Non-pigmented ciliary epithelial cell (primary cell): ENCODE measurements at regions not wholly inside any gene's neighbourhood (a gene's known extent, or its start where the extent isn't known, plus 50 kb on each side); places are given as distances from the start of the nearest gene placed in this dataset.

ENCODE experiments used
- DNase-seq: peaks from one replicate; pipeline ENCODE4 v3.0.0-alpha.2; 2010; ENCODE audit warnings: low read depth

- no peak for DNase-seq
These were observed 104.7 kb upstream of the SSBP2 start for GRCh38 chr5:81855591-81855990.

GRCh38 chr5:81854915-81855314 lies 104.0 kb upstream of the SSBP2 start:
- DNase-seq: no peak

DNA sequence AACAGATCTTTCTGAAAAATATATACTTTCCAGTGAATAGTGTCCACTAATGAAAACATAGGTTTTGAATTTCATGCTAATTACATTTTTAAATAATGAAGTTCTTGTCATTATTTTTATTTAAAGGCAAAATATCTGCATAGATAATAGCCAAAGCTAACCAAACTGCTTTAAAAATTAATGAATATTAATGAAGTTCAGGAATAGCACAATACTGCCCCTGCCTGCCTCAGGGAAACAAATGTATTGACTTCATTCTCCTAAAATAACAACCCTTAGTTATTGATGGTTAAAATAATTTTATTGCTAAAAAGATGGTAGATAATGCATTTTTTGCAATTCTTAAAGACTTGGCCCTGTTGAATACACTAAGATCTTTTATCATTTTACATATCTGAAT lies 103.6 kb upstream of the SSBP2 start:
- DNase-seq: no peak

DNA sequence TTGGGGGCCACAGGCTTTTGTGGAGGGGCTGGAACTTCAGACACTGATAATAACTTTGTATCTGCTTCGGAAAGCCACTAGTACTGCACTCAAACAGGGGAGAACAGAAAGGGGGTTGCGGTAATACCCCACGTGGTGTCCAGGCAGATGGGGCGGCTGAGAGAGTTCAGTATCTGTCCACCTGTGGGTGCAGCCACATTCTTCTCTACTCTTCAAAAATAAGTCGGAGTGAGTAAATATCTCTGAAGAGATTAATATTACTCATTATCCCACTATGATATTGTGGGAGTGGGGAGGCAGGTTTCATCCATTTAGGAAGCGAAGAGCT lies 102.1 kb upstream of the SSBP2 start:
- no peak for DNase-seq

DNA sequence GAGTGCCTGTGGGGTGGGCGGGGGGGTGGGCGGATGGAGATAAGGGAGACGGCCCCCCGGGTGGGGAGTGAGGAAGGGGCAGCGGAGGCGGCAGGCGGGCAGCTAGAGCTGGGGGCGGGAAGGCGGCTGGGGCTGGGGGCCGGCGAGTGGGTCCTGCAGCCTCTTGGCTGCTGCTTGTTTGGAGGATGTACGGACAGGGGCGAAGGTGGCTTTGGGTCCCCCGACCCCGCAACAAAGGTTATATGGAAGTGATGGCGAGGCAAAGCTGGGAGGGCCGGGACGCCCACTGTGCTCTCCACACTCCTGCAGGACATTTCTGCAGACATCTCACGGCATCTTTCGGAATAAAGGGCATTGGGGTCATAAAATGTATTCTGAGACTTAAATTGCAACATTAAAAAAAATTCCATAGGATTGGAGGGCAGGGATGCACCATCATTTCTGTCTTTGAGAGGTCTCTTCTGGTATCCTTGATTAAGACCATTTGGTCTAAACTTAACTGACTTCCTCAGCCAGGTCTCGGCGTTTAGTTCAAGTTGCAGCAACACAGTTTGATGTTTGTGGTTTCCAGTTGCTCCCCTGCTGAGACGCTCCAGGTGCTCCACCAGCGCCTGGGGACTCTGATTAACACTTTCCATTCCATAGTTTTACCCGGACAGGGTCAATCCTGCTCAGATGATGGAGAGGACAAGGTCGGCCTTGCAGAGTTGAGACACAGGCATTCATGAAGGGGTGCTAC lies 101.6 kb upstream of the SSBP2 start:
- peak; percentile 5 for DNase-seq

DNA sequence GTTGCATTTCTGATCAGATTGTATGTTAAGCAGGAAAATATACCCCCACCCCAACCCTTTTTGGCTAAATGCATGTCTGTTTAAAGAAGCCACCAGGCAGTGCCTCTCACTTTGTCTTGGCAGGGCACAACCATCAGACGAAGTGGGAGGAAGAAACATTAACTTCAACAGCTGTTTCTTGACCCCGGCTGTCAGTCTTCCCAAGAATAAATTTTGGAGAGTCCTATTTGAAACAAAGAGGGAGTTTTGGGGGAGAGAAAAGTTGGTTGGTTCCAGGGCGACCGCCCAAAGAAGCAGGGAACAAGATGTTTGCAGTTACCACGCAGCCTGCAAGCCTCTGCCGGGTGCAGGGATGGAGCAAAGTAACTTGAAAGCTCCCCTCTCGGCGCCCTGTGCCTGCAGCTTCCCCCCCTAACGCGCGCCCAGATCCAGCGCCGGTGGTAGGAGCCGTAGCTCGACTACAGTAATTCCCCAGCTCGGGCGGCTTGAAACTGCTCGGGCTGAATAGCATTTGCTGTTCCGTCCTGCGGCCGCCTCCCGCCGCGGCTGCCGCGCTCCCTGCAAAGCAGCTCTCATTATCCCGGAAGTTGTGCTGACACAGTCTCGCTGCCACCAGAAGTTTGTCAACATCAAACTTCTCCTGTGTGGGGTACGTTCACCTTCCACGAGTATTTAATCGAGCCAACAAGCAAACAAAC lies 100.7 kb upstream of the SSBP2 start:
- peak; percentile 76 for DNase-seq

GRCh38 chr5:81850501-81851357 lies 99.8 kb upstream of the SSBP2 start:
- no peak for DNase-seq

DNA sequence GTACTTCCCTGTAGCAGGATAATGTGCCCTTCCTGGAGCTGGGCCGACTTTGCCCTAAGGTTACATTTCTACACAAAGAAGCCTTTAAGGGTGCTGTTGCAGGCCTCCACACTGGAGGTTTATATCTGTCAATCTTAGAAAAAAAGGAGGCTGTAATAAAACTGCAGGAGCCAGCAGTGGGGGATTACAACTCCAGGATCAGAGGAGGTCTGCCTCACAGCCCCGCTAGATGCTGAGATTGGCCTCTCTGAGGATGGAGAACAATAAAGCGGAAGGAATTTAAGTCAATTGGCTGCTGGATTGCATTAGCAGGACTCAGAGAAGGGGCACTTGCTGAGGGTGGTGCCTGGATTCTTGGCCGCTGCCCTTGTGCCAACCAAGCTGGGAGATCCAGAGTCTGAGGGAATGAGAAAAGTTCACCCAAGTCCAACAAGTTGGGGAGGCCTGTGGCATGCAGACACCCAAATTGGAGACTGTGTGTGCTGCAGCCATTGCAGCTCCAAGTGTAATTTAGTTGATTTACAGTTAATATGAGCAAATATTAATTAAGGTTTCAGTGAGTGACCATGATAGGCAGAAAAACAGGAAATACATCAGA lies 99.0 kb upstream of the SSBP2 start:
- DNase-seq: no peak

- DNase-seq: no peak
These were observed 97.5 kb upstream of the SSBP2 start for GRCh38 chr5:81848362-81848880.

GRCh38 chr5:81846301-81846700 lies 95.4 kb upstream of the SSBP2 start:
- no peak for DNase-seq

DNA sequence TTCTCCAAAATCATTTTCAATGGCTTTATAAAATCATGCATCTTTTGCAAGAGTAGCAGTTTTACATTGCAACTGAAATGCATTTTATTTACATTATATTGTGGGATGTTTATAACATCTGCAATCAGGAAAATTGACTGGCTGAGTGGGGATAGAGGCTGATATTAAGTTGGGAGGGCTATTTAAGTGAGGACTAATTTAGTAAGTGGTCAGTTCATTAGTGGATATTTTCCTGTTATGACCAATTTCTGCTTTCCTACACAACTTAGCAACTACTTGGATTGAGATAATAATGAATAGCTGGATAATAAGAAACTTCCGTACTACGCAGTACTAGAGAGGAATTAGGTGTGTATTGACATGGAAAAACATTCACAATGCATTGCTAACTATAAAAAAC lies 92.9 kb upstream of the SSBP2 start:
- no peak for DNase-seq

DNA sequence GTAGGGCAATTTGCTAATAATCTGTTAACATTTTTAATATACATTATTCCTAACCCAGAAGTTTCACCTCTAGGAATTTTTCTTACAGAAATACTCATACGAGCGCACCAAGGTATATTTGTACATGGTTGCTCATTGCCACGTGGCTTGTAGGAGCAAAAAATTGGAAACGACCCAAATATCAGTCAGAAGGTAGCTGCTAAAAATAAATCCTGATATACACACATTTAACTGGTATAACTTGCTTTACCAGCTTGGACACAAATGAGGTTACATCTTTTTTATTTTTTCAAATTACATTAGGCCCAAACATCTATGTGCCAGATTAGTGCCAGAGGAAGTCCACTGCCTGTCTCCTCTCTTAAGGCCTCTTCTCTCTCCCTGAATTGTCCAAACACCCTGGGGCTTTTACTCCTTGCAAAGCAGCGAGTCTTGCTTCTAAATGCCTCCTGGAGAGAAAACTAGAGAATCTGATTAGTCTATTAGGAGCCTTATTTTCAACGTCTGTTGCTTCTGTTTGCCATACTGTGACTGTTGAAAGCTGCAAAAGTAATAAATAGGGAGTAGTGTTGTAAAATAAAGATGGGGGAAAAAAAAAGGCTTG lies 92.0 kb upstream of the SSBP2 start:
- DNase-seq: no peak

- no peak for DNase-seq
These were observed 88.1 kb upstream of the SSBP2 start for GRCh38 chr5:81839034-81839433.

DNA sequence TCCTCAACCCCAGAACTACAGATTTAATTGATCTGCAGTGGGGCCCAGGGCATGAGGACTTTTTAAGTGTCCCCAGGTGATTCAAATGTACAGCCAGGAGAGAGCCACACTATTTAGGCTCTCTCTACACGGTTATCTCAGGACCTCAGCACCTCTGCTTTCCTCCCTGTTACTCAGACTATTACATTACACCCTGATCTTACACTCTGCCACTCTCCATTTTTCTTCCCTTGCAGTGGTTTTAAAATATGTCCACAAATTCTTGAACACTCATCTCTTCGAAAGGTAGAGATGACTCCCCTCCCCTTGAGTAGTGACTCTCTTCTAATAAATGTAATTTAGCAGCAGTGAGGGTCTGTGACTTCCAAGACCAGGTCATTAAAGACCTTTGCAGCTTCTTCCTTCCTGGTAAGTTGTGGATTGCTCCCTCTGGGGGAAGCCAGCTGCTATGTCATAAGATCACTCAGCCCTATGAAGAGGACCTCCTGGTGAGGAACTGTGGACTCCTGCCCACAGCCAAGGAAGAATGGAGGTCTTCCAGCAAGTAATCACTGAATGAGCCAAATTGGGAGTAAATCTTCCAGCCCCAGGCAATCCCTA lies 87.5 kb upstream of the SSBP2 start:
- DNase-seq: no peak

- no peak for DNase-seq
These were observed 86.9 kb upstream of the SSBP2 start for GRCh38 chr5:81837667-81838306.

DNA sequence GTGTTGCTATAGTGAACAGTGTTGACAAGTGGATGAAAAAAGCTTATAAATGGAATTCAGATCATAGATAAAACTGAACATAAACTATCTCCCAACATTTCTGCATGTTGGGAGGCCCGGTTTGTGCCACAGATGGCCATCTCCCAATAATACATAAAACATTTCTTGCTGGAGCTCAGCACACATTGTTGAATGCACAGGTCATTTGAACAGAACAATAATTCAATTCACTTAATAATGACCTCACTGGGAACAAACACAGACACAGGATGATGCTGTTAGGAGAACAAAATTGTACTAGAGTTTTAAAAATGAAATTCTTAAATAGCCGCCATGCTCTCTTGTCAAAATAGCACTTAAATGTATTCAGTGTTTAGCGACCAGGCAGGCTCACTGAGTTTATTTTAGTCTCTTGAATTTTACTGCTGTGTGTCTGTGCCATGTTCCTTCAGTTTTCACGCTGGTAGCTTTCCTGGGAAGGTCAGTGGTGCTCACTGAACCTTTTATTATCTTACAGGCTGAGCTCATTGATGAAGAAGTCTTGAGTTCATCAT lies 85.0 kb upstream of the SSBP2 start:
- DNase-seq: no peak

- no peak for DNase-seq
These were observed 83.2 kb upstream of the SSBP2 start for GRCh38 chr5:81834021-81834660.

- DNase-seq: no peak
These were observed 79.7 kb upstream of the SSBP2 start for GRCh38 chr5:81830596-81830995.

GRCh38 chr5:81829242-81829641 lies 78.3 kb upstream of the SSBP2 start:
- no peak for DNase-seq

- DNase-seq: no peak
These were observed 76.6 kb upstream of the SSBP2 start for GRCh38 chr5:81827500-81827899.
